ENCODE measurements at regions not wholly inside any gene's neighbourhood (a gene's known extent, or its start where the extent isn't known, plus 50 kb on each side); places are given as distances from the start of the nearest gene placed in this dataset.
"Not testable (repeated sequence)": the region's sequence is repeated elsewhere in the genome, so short reads cannot be mapped to it uniquely, and the experiment has no call there.

DNA sequence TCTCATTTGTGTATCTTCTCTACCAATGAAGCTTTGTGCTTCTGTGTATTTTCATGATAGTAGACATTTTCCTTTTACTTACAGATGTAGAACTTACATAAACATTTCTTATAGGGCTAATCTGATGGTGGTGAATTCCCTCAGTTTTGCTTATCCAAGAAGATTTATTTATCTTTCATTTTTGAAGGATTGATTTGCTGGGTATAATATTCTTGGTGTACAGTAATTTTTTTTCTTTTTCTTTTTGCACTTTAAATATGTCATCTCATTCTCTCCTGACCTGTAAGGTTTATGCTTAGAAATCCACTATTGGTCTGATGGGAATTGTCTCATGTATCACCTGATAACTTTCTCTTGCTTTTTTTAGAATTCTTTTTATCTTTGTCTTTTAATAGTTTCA, 127.6 kb upstream of the KCTD3 start:
- no peaks in the 10 kb centered on the region for H3K27me3 ChIP-seq
- H3K4me3 ChIP-seq = no peak overlapping the region
- H3K36me3 ChIP-seq = no peaks in the 10 kb centered on the region
- H3K4me1 ChIP-seq = no peaks in the 10 kb centered on the region
- peaks cover 0 to 35% (median 4%) of the 10 kb centered on the region in 4 donors for H3K9me3 ChIP-seq
- no peak overlapping the region for H3K27ac ChIP-seq
- TF ChIP-seq, protein P1, sequence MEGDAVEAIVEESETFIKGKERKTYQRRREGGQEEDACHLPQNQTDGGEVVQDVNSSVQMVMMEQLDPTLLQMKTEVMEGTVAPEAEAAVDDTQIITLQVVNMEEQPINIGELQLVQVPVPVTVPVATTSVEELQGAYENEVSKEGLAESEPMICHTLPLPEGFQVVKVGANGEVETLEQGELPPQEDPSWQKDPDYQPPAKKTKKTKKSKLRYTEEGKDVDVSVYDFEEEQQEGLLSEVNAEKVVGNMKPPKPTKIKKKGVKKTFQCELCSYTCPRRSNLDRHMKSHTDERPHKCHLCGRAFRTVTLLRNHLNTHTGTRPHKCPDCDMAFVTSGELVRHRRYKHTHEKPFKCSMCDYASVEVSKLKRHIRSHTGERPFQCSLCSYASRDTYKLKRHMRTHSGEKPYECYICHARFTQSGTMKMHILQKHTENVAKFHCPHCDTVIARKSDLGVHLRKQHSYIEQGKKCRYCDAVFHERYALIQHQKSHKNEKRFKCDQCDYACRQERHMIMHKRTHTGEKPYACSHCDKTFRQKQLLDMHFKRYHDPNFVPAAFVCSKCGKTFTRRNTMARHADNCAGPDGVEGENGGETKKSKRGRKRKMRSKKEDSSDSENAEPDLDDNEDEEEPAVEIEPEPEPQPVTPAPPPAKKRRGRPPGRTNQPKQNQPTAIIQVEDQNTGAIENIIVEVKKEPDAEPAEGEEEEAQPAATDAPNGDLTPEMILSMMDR (IDR thresholded peaks at IDR 0.05) = no peak
- no peak for TF ChIP-seq EP300 (IDR thresholded peaks at IDR 0.05)
- no peak for TF ChIP-seq POLR2A (IDR thresholded peaks at IDR 0.05)
- DNase-seq (ENCODE audit: low spot score in 2 of 2) = no peak

GRCh38 chr1:215444715-215445414, 122.2 kb upstream of the KCTD3 start:
- Histone ChIP-seq H3K4me1 (no peaks in the 10 kb centered on the region), H3K9me3 (peaks cover 0 to 20% (median under 1%) of the 10 kb centered on the region in 4 donors), H3K27ac (no peak overlapping the region), H3K4me3 (no peak overlapping the region), H3K27me3 (no peaks in the 10 kb centered on the region), H3K36me3 (no peaks in the 10 kb centered on the region)
- WGBS, 2 donors = 85 to 90% methylated on average over 1 to 2 of the region's 2 CpGs
- TF ChIP-seq EP300 (IDR thresholded peaks at IDR 0.05) (no peak), POLR2A (IDR thresholded peaks at IDR 0.05) (no peak)
- TF ChIP-seq, protein P1 (IDR thresholded peaks at IDR 0.05) = no peak
- no peak for DNase-seq (ENCODE audit: low spot score in 2 of 2)

GRCh38 chr1:215448014-215448413, 119.1 kb upstream of the KCTD3 start:
- not testable (repeated sequence) for H3K9me3 ChIP-seq; DNase-seq (ENCODE audit: low spot score in 2 of 2); H3K4me1 ChIP-seq; H3K36me3 ChIP-seq; H3K27ac ChIP-seq; H3K4me3 ChIP-seq; H3K27me3 ChIP-seq
- WGBS, 2 donors = 80 to 83% methylated on average over 6 of the region's 6 CpGs

DNA sequence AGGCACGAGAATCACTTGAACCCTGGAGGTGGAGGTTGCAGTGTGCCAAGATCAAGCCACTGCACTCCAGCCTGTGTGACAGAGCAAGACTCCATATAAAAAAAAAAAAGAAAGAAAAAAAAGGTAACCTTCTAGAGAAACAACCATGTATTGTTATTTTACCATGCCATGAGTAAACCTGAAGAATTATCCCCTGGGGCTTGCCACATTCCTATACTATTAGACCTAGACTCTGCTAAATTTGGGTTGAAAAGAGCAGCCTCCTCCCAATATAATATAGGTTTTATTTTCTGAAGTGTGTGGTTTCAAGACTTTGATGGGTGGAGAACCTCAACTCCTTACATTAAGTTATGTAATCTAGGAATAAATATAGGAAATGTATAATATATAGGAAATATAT, 118.0 kb upstream of the KCTD3 start:
- not testable (repeated sequence) for H3K9me3 ChIP-seq; H3K4me3 ChIP-seq; H3K27me3 ChIP-seq; H3K27ac ChIP-seq; H3K4me1 ChIP-seq; H3K36me3 ChIP-seq; DNase-seq (ENCODE audit: low spot score in 2 of 2)
- 73 to 83% methylated on average over 1 of the region's 1 CpG for WGBS, 2 donors

DNA sequence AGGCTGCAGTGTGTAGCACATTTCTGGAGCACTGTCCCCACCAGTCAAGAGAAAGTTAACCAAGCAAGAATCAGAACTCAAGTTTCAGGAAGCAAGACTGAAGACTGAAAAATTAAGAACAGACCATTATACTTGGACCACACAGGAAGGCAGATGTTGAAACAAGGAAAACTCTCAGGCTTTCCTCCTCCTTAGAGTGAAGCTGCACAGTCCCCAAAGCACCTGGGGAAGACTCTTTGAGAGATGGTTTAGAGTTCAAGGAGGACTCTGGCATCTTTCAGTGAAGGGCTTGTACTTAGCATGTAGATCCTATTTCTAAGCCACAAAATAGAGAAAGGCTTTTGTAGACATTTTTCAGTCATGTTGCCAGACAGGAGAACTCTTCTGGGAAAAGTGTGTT, 113.7 kb upstream of the KCTD3 start:
- no peak overlapping the region for H3K4me3 ChIP-seq
- no peak overlapping the region for H3K27ac ChIP-seq
- H3K36me3 ChIP-seq = no peaks in the 10 kb centered on the region
- DNase-seq (ENCODE audit: low spot score in 2 of 2) = peak in 1 of 2 donors; percentile 21
- H3K4me1 ChIP-seq = no peaks in the 10 kb centered on the region
- H3K27me3 ChIP-seq = no peaks in the 10 kb centered on the region
- TF ChIP-seq, protein P1 (IDR thresholded peaks at IDR 0.05) = no peak
- TF ChIP-seq POLR2A (IDR thresholded peaks at IDR 0.05) = no peak
- TF ChIP-seq EP300 (IDR thresholded peaks at IDR 0.05) = peak in 1 of 2 donors; percentile 56
- no peaks in the 10 kb centered on the region for H3K9me3 ChIP-seq

GRCh38 chr1:215457213-215457612, 109.9 kb upstream of the KCTD3 start:
- TF ChIP-seq EP300 (IDR thresholded peaks at IDR 0.05) = peak in 1 of 2 donors; percentile 63
- TF ChIP-seq, protein P1 (IDR thresholded peaks at IDR 0.05) = no peak
- 71% methylated on average over 3 of the region's 3 CpGs for WGBS, 2 donors
- Histone ChIP-seq H3K4me3 (no peak overlapping the region), H3K27me3 (no peaks in the 10 kb centered on the region), H3K4me1 (no peaks in the 10 kb centered on the region), H3K27ac (no peak overlapping the region), H3K9me3 (no peaks in the 10 kb centered on the region), H3K36me3 (no peaks in the 10 kb centered on the region)
- DNase-seq (ENCODE audit: low spot score in 2 of 2) = peak in 1 of 2 donors; percentile 52

Measured in tibial nerve (tissue), 4 donors.